Mesendoderm (in vitro differentiated cells): ENCODE measurements at regions not wholly inside any gene's neighbourhood (a gene's known extent, or its start where the extent isn't known, plus 50 kb on each side); places are given as distances from the start of the nearest gene placed in this dataset.

Experiments
- DNase-seq: peaks from one replicate; pipeline ENCODE4 v3.0.0; 2013
- H2AK5ac ChIP-seq: 2 replicates; pipeline ENCODE4 v1.6.1; 2013; ENCODE audit warnings: low read length, inconsistent platforms
- H2BK120ac ChIP-seq: 2 replicates; pipeline ENCODE4 v1.6.1; 2013; ENCODE audit warnings: low read depth, mild to moderate bottlenecking, low read length, moderate library complexity, mixed read lengths
- H2BK15ac ChIP-seq: replicated peaks from 2 replicates; pipeline ENCODE4 v1.6.1; 2013; ENCODE audit warnings: low read depth, mild to moderate bottlenecking, moderate library complexity
- H2BK5ac ChIP-seq: 2 replicates; pipeline ENCODE4 v1.6.1; 2013; ENCODE audit warnings: low read length, inconsistent platforms
- H3K18ac ChIP-seq: 2 replicates; pipeline ENCODE4 v1.6.1; 2013; ENCODE audit warnings: mild to moderate bottlenecking, low read length, mixed read lengths
- H3K23ac ChIP-seq: one replicate; pipeline ENCODE4 v1.6.1; 2013; ENCODE audit warnings: low read length
- H3K27ac ChIP-seq: 2 replicates; pipeline ENCODE4 v1.5.1; 2013; ENCODE audit warnings: low read depth, mild to moderate bottlenecking, inconsistent platforms, low read length, moderate library complexity
- H3K27me3 ChIP-seq: 2 replicates; pipeline ENCODE4 v1.6.1; 2013; ENCODE audit warnings: low read length, control low read depth, mild to moderate bottlenecking, inconsistent platforms; ENCODE audit not compliant: insufficient read depth, poor library complexity
- H3K36me3 ChIP-seq: 2 replicates; pipeline ENCODE4 v1.6.1; 2013; ENCODE audit warnings: low read length, inconsistent platforms; ENCODE audit not compliant: control insufficient read depth, insufficient read depth
- H3K4ac ChIP-seq: one replicate; pipeline ENCODE4 v1.6.1; 2013; ENCODE audit warnings: low read depth, mild to moderate bottlenecking, low read length, moderate library complexity
- H3K4me1 ChIP-seq: 2 replicates; pipeline ENCODE4 v1.6.1; 2013; ENCODE audit warnings: low read depth, low read length, inconsistent platforms; ENCODE audit not compliant: control insufficient read depth
- H3K4me2 ChIP-seq: 2 replicates; pipeline ENCODE4 v1.6.1; 2013; ENCODE audit warnings: low read length
- H3K4me3 ChIP-seq: 2 replicates; pipeline ENCODE4 v1.5.1; 2013; ENCODE audit warnings: mild to moderate bottlenecking, low read length
- H3K56ac ChIP-seq: one replicate; pipeline ENCODE4 v1.6.1; 2013; ENCODE audit warnings: low read length
- H3K79me1 ChIP-seq: 2 replicates; pipeline ENCODE4 v1.6.1; 2013; ENCODE audit warnings: low read length, inconsistent platforms
- H3K79me2 ChIP-seq: 2 replicates; pipeline ENCODE4 v1.6.1; 2013; ENCODE audit warnings: mild to moderate bottlenecking, low read length; ENCODE audit not compliant: control insufficient read depth, insufficient read depth
- H3K9ac ChIP-seq: 2 replicates; pipeline ENCODE4 v1.6.1; 2013; ENCODE audit warnings: low read length, inconsistent platforms
- H4K5ac ChIP-seq: one replicate; pipeline ENCODE4 v1.6.1; 2013; ENCODE audit warnings: low read length
- H4K8ac ChIP-seq: one replicate; pipeline ENCODE4 v1.6.1; 2013; ENCODE audit warnings: low read depth, mild to moderate bottlenecking, control low read depth, low read length, moderate library complexity
- WGBS: extraction: QIAGEN DNeasy Blood & Tissue Kit; methylation state at CpG from one replicate; pipeline ENCODE4 v1.1.7; 2013; ENCODE audit warnings: low lambda C conversion rate, missing lambda C conversion rate; ENCODE audit not compliant: insufficient coverage; ENCODE audit errors: extremely low coverage; 5-methylcytosine and 5-hydroxymethylcytosine counted together

- WGBS, result no CpG with 5 or more reads among the region's 7 CpGs
These were observed 174.8 kb upstream of the AGR3 start for GRCh38 chr7:17056491-17057142.

GRCh38 chr7:17057143-17057509 lies 175.3 kb upstream of the AGR3 start:
- H3K4me1 ChIP-seq, result no peaks in the 10 kb centered on the region
- no peak for DNase-seq
- H2BK5ac ChIP-seq, result no peak overlapping the region
- no peak overlapping the region for H3K9ac ChIP-seq
- H3K79me1 ChIP-seq, result no peaks in the 10 kb centered on the region
- H4K8ac ChIP-seq, result no peak overlapping the region
- H3K23ac ChIP-seq, result no peak overlapping the region
- no peak overlapping the region for H2AK5ac ChIP-seq
- H2BK15ac ChIP-seq, result no peak overlapping the region
- H3K4ac ChIP-seq, result no peak overlapping the region
- H3K27me3 ChIP-seq, result no peaks in the 10 kb centered on the region
- H3K18ac ChIP-seq, result no peak overlapping the region
- no CpG with 5 or more reads among the region's 1 CpG for WGBS
- H3K56ac ChIP-seq, result no peak overlapping the region
- no peaks in the 10 kb centered on the region for H3K79me2 ChIP-seq
- H2BK120ac ChIP-seq, result no peak overlapping the region
- H4K5ac ChIP-seq, result no peak overlapping the region
- no peak overlapping the region for H3K27ac ChIP-seq
- no peak overlapping the region for H3K4me3 ChIP-seq
- H3K36me3 ChIP-seq, result no peaks in the 10 kb centered on the region
- no peak overlapping the region for H3K4me2 ChIP-seq

More at GRCh38 chr7:17056491-17057142, 174.8 kb upstream of the AGR3 start:
- Histone ChIP-seq H3K4me2 (no peak overlapping the region), H2BK5ac (no peak overlapping the region), H3K79me1 (no peaks in the 10 kb centered on the region), H4K8ac (no peak overlapping the region), H3K23ac (no peak overlapping the region), H3K36me3 (no peaks in the 10 kb centered on the region), H3K56ac (no peak overlapping the region), H3K4me1 (no peaks in the 10 kb centered on the region), H3K4ac (no peak overlapping the region), H2AK5ac (no peak overlapping the region), H3K9ac (no peak overlapping the region), H3K27me3 (no peaks in the 10 kb centered on the region), H2BK15ac (no peak overlapping the region), H3K79me2 (no peaks in the 10 kb centered on the region), H3K27ac (no peak overlapping the region), H3K18ac (no peak overlapping the region), H3K4me3 (no peak overlapping the region), H2BK120ac (no peak overlapping the region), H4K5ac (no peak overlapping the region)
- no peak for DNase-seq

- no peak overlapping the region for H2BK120ac ChIP-seq
- no CpG with 5 or more reads among the region's 1 CpG for WGBS
- no peak overlapping the region for H2AK5ac ChIP-seq
- no peaks in the 10 kb centered on the region for H3K79me1 ChIP-seq
- no peak overlapping the region for H3K56ac ChIP-seq
- no peak overlapping the region for H3K4me3 ChIP-seq
- no peak overlapping the region for H3K9ac ChIP-seq
- no peaks in the 10 kb centered on the region for H3K36me3 ChIP-seq
- H3K79me2 ChIP-seq, result no peaks in the 10 kb centered on the region
- H3K18ac ChIP-seq, result no peak overlapping the region
- H3K4ac ChIP-seq, result no peak overlapping the region
- H3K4me2 ChIP-seq, result no peak overlapping the region
- no peak overlapping the region for H3K23ac ChIP-seq
- H3K4me1 ChIP-seq, result no peaks in the 10 kb centered on the region
- no peak overlapping the region for H4K8ac ChIP-seq
- H4K5ac ChIP-seq, result no peak overlapping the region
- no peak for DNase-seq
- H3K27ac ChIP-seq, result no peak overlapping the region
- H2BK15ac ChIP-seq, result no peak overlapping the region
- no peaks in the 10 kb centered on the region for H3K27me3 ChIP-seq
- no peak overlapping the region for H2BK5ac ChIP-seq
These were observed 176.8 kb upstream of the AGR3 start for GRCh38 chr7:17058568-17058967.

- no peak overlapping the region for H3K18ac ChIP-seq
- H3K4ac ChIP-seq, result no peak overlapping the region
- no peaks in the 10 kb centered on the region for H3K27me3 ChIP-seq
- no peaks in the 10 kb centered on the region for H3K79me2 ChIP-seq
- H4K8ac ChIP-seq, result no peak overlapping the region
- no peak overlapping the region for H3K56ac ChIP-seq
- H2BK120ac ChIP-seq, result no peak overlapping the region
- no peak overlapping the region for H2BK5ac ChIP-seq
- no peaks in the 10 kb centered on the region for H3K36me3 ChIP-seq
- no peak overlapping the region for H3K23ac ChIP-seq
- no CpG with 5 or more reads among the region's 3 CpGs for WGBS
- H4K5ac ChIP-seq, result no peak overlapping the region
- H3K4me3 ChIP-seq, result no peak overlapping the region
- H3K27ac ChIP-seq, result no peak overlapping the region
- no peak overlapping the region for H3K9ac ChIP-seq
- no peak overlapping the region for H2BK15ac ChIP-seq
- no peak for DNase-seq
- H2AK5ac ChIP-seq, result no peak overlapping the region
- H3K4me2 ChIP-seq, result no peak overlapping the region
- no peaks in the 10 kb centered on the region for H3K4me1 ChIP-seq
- no peaks in the 10 kb centered on the region for H3K79me1 ChIP-seq
These were observed 178.3 kb upstream of the AGR3 start for GRCh38 chr7:17060051-17060450.

GRCh38 chr7:17061443-17061842 lies 179.7 kb upstream of the AGR3 start:
- no peak overlapping the region for H2BK120ac ChIP-seq
- DNase-seq, result no peak

More at GRCh38 chr7:17061443-17061842, 179.7 kb upstream of the AGR3 start:
- no CpG with 5 or more reads among the region's 2 CpGs for WGBS
- no peak overlapping the region for H3K4ac ChIP-seq
- no peak overlapping the region for H3K56ac ChIP-seq
- no peak overlapping the region for H3K4me2 ChIP-seq
- no peak overlapping the region for H2BK5ac ChIP-seq
- H3K79me1 ChIP-seq, result no peaks in the 10 kb centered on the region
- no peak overlapping the region for H3K4me3 ChIP-seq
- H3K9ac ChIP-seq, result no peak overlapping the region
- no peaks in the 10 kb centered on the region for H3K36me3 ChIP-seq
- H3K4me1 ChIP-seq, result no peaks in the 10 kb centered on the region
- H3K18ac ChIP-seq, result no peak overlapping the region
- H4K8ac ChIP-seq, result no peak overlapping the region
- H3K79me2 ChIP-seq, result no peaks in the 10 kb centered on the region
- H3K27me3 ChIP-seq, result no peaks in the 10 kb centered on the region
- no peak overlapping the region for H2AK5ac ChIP-seq
- no peak overlapping the region for H3K23ac ChIP-seq
- H2BK15ac ChIP-seq, result no peak overlapping the region
- no peak overlapping the region for H3K27ac ChIP-seq
- no peak overlapping the region for H4K5ac ChIP-seq
